ENCODE measurements at regions not wholly inside any gene's neighbourhood (a gene's known extent, or its start where the extent isn't known, plus 50 kb on each side); places are given as distances from the start of the nearest gene placed in this dataset.
A peak's percentile ranks its signal among the peaks of the same experiment; 100 is the strongest.
"Not testable (repeated sequence)": the region's sequence is repeated elsewhere in the genome, so short reads cannot be mapped to it uniquely, and the experiment has no call there.

GRCh38 chr1:66444438-66445265, 89.3 kb upstream of the SGIP1 start:
- no peaks in the 10 kb centered on the region for H3K36me3 ChIP-seq (replicated peaks)
- in situ Hi-C loops (cut with MboI; ENCODE audit: low sequenced_read_pairs), result no loop called here
- no peaks in the 10 kb centered on the region for H3K27me3 ChIP-seq (ENCODE audit: low read depth)
- no peak overlapping the region for H3K4me3 ChIP-seq
- no peaks in the 10 kb centered on the region for H3K9me3 ChIP-seq
- DNase-seq (ENCODE audit: low spot score in 2 of 2), result no peak
- H3K4me1 ChIP-seq, result no peaks in the 10 kb centered on the region; the same call in 1 of the 2 replicates

- Histone ChIP-seq H3K4me3 (no peak overlapping the region), H3K4me1 (no peaks in the 10 kb centered on the region; the same call in 1 of the 2 replicates), H3K9me3 (no peaks in the 10 kb centered on the region), H3K27me3 (ENCODE audit: low read depth) (no peaks in the 10 kb centered on the region), H3K36me3 (replicated peaks) (no peaks in the 10 kb centered on the region)
- DNase-seq (ENCODE audit: low spot score in 2 of 2), result no peak
- in situ Hi-C loops (cut with MboI; ENCODE audit: low sequenced_read_pairs), result no loop called here
Observed at GRCh38 chr1:66445492-66446181, 88.3 kb upstream of the SGIP1 start.

GRCh38 chr1:66446261-66447001, 87.5 kb upstream of the SGIP1 start:
- Histone ChIP-seq H3K4me1 (no peaks in the 10 kb centered on the region; the same call in 1 of the 2 replicates), H3K27me3 (ENCODE audit: low read depth) (no peaks in the 10 kb centered on the region), H3K4me3 (no peak overlapping the region), H3K36me3 (replicated peaks) (no peaks in the 10 kb centered on the region), H3K9me3 (no peaks in the 10 kb centered on the region)
- in situ Hi-C loops (cut with MboI; ENCODE audit: low sequenced_read_pairs), result no loop called here
- peak; percentile 51 to 73 for DNase-seq (ENCODE audit: low spot score in 2 of 2)

- H3K27me3 ChIP-seq (ENCODE audit: low read depth), result no peaks in the 10 kb centered on the region
- no peak for DNase-seq (ENCODE audit: low spot score in 2 of 2)
- in situ Hi-C loops (cut with MboI; ENCODE audit: low sequenced_read_pairs), result loop anchor here (25.0 kb wide), 1 partner anchor 513 kb away; no protein-coding TSS in a partner anchor
- no peaks in the 10 kb centered on the region for H3K9me3 ChIP-seq
- no peak overlapping the region for H3K4me3 ChIP-seq
- no peaks in the 10 kb centered on the region for H3K36me3 ChIP-seq (replicated peaks)
- H3K4me1 ChIP-seq, result no peaks in the 10 kb centered on the region; the same call in 1 of the 2 replicates
Observed at GRCh38 chr1:66450043-66450514, 83.9 kb upstream of the SGIP1 start.

GRCh38 chr1:66450847-66451246, 83.1 kb upstream of the SGIP1 start:
- Histone ChIP-seq H3K9me3 (no peaks in the 10 kb centered on the region), H3K4me1 (no peaks in the 10 kb centered on the region; the same call in 1 of the 2 replicates), H3K36me3 (replicated peaks) (no peaks in the 10 kb centered on the region), H3K27me3 (ENCODE audit: low read depth) (no peaks in the 10 kb centered on the region), H3K4me3 (no peak overlapping the region)
- DNase-seq (ENCODE audit: low spot score in 2 of 2), result no peak
- in situ Hi-C loops (cut with MboI; ENCODE audit: low sequenced_read_pairs), result loop anchor here (25.0 kb wide), 1 partner anchor 514 kb away; no protein-coding TSS in a partner anchor

GRCh38 chr1:66452162-66452561, 81.8 kb upstream of the SGIP1 start:
- Histone ChIP-seq H3K4me3 (no peak overlapping the region), H3K27me3 (ENCODE audit: low read depth) (no peaks in the 10 kb centered on the region), H3K4me1 (no peaks in the 10 kb centered on the region), H3K9me3 (no peaks in the 10 kb centered on the region), H3K36me3 (replicated peaks) (no peaks in the 10 kb centered on the region)
- in situ Hi-C loops (cut with MboI; ENCODE audit: low sequenced_read_pairs), result loop anchor here (25.0 kb wide), 1 partner anchor 515 kb away; no protein-coding TSS in a partner anchor
- no peak for DNase-seq (ENCODE audit: low spot score in 2 of 2)

- no peaks in the 10 kb centered on the region for H3K4me1 ChIP-seq
- DNase-seq (ENCODE audit: low spot score in 2 of 2), result no peak
- H3K36me3 ChIP-seq (replicated peaks), result no peaks in the 10 kb centered on the region
- no peak overlapping the region for H3K4me3 ChIP-seq
- H3K9me3 ChIP-seq, result 0 out of 2 replicates have a peak, but pooled peaks cover under 1% of the 10 kb centered on the region
- in situ Hi-C loops (cut with MboI; ENCODE audit: low sequenced_read_pairs), result loop anchor here (25.0 kb wide), 1 partner anchor 516 kb away; no protein-coding TSS in a partner anchor
- no peaks in the 10 kb centered on the region for H3K27me3 ChIP-seq (ENCODE audit: low read depth)
Observed at GRCh38 chr1:66452982-66453381, 81.0 kb upstream of the SGIP1 start.

GRCh38 chr1:66455446-66455845, 78.5 kb upstream of the SGIP1 start:
- no peak for DNase-seq (ENCODE audit: low spot score in 2 of 2)
- no peaks in the 10 kb centered on the region for H3K27me3 ChIP-seq (ENCODE audit: low read depth)
- no peaks in the 10 kb centered on the region for H3K36me3 ChIP-seq (replicated peaks)
- H3K4me1 ChIP-seq, result no peaks in the 10 kb centered on the region
- H3K9me3 ChIP-seq, result peaks cover 3% of the 10 kb centered on the region; the same call in 1 of the 2 replicates
- in situ Hi-C loops (cut with MboI; ENCODE audit: low sequenced_read_pairs), result loop anchor here (25.0 kb wide), 1 partner anchor 518 kb away; no protein-coding TSS in a partner anchor
- no peak overlapping the region for H3K4me3 ChIP-seq

GRCh38 chr1:66460776-66461175, 73.2 kb upstream of the SGIP1 start:
- H3K9me3 ChIP-seq, result peaks cover 3% of the 10 kb centered on the region; the same call in 1 of the 2 replicates
- DNase-seq (ENCODE audit: low spot score in 2 of 2), result no peak
- no peaks in the 10 kb centered on the region for H3K4me1 ChIP-seq
- in situ Hi-C loops (cut with MboI; ENCODE audit: low sequenced_read_pairs), result loop anchor here (25.0 kb wide), 1 partner anchor 523 kb away; no protein-coding TSS in a partner anchor
- H3K4me3 ChIP-seq, result no peak overlapping the region
- H3K36me3 ChIP-seq (replicated peaks), result no peaks in the 10 kb centered on the region
- no peaks in the 10 kb centered on the region for H3K27me3 ChIP-seq (ENCODE audit: low read depth)

- no peaks in the 10 kb centered on the region for H3K4me1 ChIP-seq
- in situ Hi-C loops (cut with MboI; ENCODE audit: low sequenced_read_pairs), result loop anchor here (25.0 kb wide), 1 partner anchor 525 kb away; no protein-coding TSS in a partner anchor
Observed at GRCh38 chr1:66462313-66462712, 71.6 kb upstream of the SGIP1 start.

GRCh38 chr1:66464351-66464750, 69.6 kb upstream of the SGIP1 start:
- H3K4me3 ChIP-seq, result no peak overlapping the region
- in situ Hi-C loops (cut with MboI; ENCODE audit: low sequenced_read_pairs), result loop anchor here (25.0 kb wide), 1 partner anchor 527 kb away; no protein-coding TSS in a partner anchor
- DNase-seq (ENCODE audit: low spot score in 2 of 2), result no peak
- H3K4me1 ChIP-seq, result no peaks in the 10 kb centered on the region
- no peaks in the 10 kb centered on the region for H3K36me3 ChIP-seq (replicated peaks)
- H3K27me3 ChIP-seq (ENCODE audit: low read depth), result peaks cover 7% of the 10 kb centered on the region; the same call in 1 of the 2 replicates
- no peaks in the 10 kb centered on the region for H3K9me3 ChIP-seq

More at GRCh38 chr1:66462313-66462712, 71.6 kb upstream of the SGIP1 start:
- DNase-seq (ENCODE audit: low spot score in 2 of 2), result no peak
- H3K27me3 ChIP-seq (ENCODE audit: low read depth), result no peaks in the 10 kb centered on the region
- H3K36me3 ChIP-seq (replicated peaks), result no peaks in the 10 kb centered on the region
- no peak overlapping the region for H3K4me3 ChIP-seq
- peaks cover 3% of the 10 kb centered on the region; the same call in 1 of the 2 replicates for H3K9me3 ChIP-seq

- Histone ChIP-seq H3K9me3 (no peaks in the 10 kb centered on the region), H3K27me3 (ENCODE audit: low read depth) (peaks cover 7% of the 10 kb centered on the region; the same call in 1 of the 2 replicates), H3K4me3 (no peak overlapping the region), H3K36me3 (replicated peaks) (no peaks in the 10 kb centered on the region), H3K4me1 (no peaks in the 10 kb centered on the region)
- in situ Hi-C loops (cut with MboI; ENCODE audit: low sequenced_read_pairs), result loop anchor here (25.0 kb wide), 1 partner anchor 528 kb away; no protein-coding TSS in a partner anchor
- DNase-seq (ENCODE audit: low spot score in 2 of 2), result no peak
Observed at GRCh38 chr1:66464802-66465201, 69.2 kb upstream of the SGIP1 start.

GRCh38 chr1:66466695-66467094, 67.3 kb upstream of the SGIP1 start:
- H3K4me3 ChIP-seq; H3K27me3 ChIP-seq (ENCODE audit: low read depth); DNase-seq (ENCODE audit: low spot score in 2 of 2); H3K9me3 ChIP-seq; H3K36me3 ChIP-seq (replicated peaks); H3K4me1 ChIP-seq: not testable (repeated sequence)
- in situ Hi-C loops (cut with MboI; ENCODE audit: low sequenced_read_pairs), result loop anchor here (25.0 kb wide), 1 partner anchor 529 kb away; no protein-coding TSS in a partner anchor

Measured in HAP-1 (cell line).